COLO668 (cell line): ENCODE measurements at regions not wholly inside any gene's neighbourhood (a gene's known extent, or its start where the extent isn't known, plus 50 kb on each side); places are given as distances from the start of the nearest gene placed in this dataset.
A peak's percentile ranks its signal among the peaks of the same experiment; 100 is the strongest.

Source experiments
- DNase-seq: peaks from one replicate; lab custom pipeline; 2025; ENCODE audit not compliant: unreplicated experiment; lab: John Stamatoyannopoulos, UW

DNA sequence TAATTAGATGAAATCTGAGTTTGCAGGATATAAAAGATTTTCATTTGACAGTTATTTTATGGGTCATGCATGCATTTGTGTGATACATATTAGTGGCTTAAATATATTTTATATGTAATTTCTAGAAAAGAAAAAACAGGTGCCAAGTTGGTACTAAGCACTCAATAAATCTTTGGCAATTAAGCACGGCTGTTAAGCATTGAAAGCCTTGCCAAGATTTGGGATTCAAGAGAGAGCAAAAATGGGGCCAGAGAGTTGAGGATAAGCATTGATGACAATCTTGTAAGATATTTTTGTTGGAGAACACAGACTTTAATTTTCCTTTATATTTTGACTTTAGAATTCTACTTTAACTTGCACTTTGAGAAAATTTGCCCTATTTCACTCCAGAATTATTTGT is 249.8 kb upstream of the MAD2L1 start:
- DNase-seq: no peak

DNA sequence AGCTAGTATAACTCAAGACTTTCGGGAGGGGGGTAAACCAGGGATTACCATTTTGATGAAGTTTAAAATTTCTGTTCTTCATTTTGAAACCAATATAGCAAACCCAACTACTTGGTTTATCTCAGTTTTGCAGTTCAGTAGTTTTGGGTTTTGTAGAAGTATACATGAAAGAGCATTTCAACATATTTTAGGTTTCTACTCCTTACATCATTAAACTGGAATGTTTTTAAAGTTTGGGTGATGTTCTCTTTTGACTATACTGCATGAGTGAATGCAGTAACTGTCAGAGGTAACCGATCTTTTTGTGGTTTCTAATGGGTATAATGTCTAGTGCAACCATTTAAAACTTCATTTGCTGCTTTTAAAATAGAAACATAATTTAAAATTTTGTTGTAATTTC is 248.3 kb upstream of the MAD2L1 start:
- DNase-seq: no peak

DNA sequence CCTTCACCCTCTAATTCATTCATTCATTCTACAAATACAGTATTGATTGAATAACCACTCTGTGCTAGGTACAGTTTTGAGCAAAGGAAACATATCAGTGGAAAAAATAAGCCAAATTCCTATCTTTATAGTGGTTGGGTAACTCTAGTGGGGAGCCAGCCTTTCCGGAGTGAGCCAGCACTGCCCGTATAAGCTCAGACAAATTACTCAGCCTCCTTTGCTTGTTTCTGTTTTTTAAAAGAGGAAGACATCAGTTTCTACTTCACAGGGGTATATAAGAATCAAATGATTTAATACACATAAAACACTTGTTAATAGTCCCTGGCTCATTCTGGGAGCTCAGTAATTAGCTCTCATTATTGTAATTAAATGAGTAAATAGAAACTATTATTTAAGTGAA is 238.2 kb upstream of the MAD2L1 start:
- no peak for DNase-seq

DNA sequence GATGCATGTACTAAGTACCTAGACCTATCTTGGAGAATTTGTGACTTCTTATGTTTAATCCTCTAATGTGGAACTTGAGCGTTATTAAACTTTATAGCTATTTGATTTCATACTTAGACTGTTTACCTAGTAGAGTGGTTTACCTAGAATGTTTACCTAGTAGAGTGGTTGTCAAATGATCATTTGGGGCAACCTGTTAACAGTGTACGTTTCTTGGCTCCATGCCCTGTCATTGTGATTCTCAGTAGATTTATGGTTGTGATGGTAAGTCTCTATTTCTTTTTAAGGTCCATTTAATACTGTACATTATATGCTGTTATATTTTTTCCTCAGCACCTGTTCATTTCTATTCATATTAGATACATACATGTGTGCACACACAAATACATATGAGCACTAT is 233.0 kb upstream of the MAD2L1 start:
- peak; percentile 73 for DNase-seq

DNA sequence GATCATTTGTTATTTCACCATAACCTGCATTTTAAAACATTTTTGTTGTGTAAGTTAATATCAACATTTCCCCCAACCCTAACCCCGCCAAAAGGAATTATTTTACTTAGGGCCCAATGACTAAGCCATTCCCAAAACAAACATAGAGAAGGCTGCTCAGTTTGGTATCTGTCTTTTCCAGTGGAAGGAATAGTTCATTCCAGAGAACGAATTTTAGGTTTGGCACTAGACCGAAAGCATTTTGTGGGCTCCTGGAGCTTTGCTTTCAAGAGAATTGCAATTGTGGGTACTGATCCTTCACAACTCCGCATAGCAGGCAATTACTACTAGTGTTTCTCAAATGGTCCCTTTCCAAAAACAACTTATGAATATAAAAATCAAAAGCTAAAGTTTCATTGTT is 226.7 kb upstream of the MAD2L1 start:
- DNase-seq: no peak

DNA sequence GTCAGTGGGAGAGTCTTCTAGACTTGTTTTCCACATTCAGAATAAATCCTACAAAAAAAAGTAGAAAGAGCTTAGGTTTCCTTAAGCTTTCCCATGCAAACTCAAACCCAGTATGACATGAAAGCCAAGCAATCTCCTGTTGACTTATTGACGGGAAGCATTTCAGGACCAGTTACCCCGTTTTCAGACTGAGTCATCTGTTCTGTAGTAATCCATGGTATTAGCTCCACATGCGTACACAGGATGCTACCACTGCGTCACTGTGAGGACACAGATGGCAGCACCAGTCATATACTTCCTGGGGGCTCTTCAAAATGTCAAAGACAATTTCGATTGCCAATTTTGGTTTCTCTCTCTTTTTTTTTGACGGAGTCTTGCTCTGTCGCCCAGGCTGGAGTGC is 224.9 kb upstream of the MAD2L1 start:
- DNase-seq: no peak

DNA sequence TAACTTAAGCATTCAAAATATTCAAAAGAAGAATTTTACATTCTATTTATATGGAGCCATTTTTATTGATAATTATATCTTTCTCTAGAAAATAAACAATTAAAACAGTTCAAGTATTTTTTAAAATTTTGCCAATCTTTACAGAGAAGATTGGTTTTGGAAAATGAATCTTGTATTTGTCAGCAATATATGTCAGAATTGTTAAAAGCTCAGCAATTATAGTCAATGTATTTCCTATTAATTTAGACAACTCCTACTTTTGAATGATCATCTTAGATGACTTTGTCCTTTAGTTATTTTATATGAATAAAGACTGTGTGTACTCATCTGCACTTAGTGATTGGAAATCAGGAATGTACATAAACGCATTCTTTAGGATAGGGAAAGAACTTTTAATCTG is 223.9 kb upstream of the MAD2L1 start:
- DNase-seq: no peak

DNA sequence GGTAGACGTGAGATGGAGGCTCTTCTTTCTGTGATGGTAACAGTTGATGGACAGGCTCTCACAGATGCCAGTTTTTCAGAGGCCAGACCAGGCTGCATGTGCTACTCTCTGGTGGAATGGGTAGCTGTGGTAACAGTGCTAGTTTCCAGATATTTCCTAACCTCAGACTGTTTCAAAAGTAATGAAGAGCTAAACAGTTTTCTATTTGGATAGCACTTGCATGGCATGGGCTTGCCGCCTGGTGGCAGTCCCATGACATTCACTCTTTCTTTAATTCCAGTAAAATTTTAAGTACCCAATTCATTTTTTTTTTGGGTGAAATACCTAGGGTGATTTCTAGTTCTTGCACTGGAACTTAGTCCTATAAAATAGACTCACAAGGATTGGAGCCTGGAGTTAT is 220.2 kb upstream of the MAD2L1 start:
- DNase-seq: no peak

DNA sequence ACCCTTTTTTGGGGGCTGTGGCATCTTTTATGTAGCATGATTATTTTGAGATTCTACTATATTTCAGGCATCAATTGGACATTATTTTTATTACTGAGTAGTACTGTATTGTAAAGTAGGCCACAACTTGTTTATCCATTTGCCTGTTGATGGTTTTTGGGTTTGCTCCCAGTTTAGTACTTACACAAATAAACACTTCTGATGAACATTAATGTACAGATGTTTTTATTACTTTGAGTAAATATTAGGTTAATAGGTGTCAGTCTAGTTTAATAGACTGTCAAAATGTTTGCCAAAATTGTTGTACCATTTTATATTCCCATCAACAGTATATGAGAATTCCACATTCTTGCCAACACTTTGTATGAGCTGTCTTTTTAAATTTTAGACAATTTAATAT is 214.9 kb upstream of the MAD2L1 start:
- no peak for DNase-seq

DNA sequence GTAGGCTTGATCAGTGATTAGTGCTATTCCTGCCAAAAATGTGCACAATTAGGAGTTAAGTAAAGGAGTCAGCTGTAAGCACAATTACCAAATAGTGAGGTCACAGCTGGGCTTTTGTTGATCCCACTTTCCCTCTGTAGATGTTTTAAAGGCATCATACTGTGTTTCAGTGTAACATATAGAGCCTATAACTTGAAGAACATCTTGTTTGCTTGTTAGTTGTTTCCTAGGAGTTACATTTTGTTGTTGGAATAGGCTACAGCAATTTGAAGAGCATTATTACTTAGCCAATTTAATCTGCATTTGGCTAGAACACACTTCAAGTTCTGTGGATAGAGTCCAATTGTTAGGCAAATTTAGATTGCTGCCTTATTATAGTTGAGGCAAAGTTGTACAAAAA is 210.7 kb upstream of the MAD2L1 start:
- DNase-seq: no peak

DNA sequence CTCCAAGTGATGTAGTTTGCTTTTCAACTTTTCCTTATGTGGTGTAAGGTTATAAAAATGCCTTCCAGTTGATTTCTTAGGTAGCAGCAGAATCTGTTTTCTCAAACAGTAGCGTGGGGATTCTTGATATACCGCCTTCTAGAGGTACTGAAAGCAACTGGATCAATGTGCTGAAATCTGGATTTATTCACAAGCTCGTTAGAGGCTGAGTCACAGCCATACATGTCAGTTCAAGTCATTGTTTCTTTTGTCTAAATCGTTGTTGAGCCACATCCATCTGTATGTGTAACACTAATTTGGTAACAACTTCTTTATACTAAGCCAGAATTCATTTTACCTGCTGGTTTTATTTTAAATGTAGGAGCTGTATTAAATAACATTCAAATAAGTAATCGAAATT is 200.0 kb upstream of the MAD2L1 start:
- DNase-seq: no peak

DNA sequence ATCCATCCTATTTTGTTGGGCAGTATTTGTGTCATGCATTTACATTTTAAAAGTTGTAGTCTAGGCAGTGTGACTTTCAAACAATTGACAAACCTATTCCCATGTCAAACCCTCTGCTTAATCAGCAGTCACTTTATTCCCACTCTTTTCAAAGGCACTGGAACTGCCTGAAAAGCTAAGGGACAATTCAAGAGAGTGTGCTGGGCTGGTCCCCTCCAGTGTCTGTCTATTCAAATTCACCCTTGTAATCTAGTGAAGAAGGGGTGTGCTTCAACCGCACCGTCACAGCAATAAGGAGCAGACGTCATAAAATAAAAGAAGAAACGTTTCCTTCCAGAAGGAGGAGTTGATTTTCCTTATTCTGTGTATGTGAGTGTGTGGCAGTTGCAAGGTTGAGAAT is 197.0 kb upstream of the MAD2L1 start:
- DNase-seq: no peak

DNA sequence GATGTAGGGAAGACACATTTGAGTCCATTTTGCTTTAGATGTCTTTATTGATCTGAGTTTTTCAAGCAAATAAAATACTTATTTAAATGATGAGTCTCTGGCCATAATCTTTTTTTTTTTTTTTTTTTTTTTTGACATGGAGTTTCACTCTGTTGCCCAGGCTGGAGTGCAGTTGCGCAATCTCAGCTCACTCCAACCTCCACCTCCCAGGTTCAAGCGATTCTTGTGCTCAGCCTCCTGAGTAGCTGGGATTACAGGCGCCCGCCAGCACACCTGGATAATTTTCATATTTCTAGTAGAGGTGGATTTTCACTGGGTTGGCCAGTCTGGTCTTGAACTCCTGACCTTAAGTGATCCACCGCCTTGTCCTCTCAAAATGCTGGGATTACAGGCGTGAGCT is 194.5 kb upstream of the MAD2L1 start:
- DNase-seq: no peak

DNA sequence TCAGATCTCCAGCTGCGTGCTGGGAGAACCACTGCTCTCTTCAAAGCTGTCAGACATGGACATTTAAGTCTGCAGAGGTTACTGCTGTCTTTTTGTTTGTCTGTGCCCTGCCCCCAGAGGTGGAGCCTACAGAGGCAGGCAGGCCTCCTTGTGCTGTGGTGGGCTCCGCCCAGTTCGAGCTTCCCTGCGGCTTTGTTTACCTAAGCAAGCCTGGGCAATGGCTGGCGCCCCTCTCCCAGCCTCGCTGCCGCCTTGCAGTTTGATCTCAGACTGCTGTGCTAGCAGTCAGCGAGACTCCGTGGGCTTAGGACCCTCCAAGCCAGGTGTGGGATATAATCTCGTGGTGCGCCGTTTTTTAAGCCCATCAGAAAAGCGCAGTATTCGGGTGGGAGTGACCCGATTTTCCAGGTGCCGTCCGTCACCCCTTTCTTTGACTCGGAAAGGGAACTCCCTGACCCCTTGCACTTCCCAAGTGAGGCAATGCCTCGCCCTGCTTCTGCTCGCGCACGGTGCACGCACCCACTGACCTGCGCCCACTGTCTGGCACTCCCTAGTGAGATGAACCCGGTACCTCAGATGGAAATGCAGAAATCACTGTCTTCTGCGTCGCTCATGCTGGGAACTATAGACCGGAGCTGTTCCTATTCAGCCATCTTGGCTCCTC is 189.6 kb upstream of the MAD2L1 start:
- DNase-seq: peak; percentile 18

DNA sequence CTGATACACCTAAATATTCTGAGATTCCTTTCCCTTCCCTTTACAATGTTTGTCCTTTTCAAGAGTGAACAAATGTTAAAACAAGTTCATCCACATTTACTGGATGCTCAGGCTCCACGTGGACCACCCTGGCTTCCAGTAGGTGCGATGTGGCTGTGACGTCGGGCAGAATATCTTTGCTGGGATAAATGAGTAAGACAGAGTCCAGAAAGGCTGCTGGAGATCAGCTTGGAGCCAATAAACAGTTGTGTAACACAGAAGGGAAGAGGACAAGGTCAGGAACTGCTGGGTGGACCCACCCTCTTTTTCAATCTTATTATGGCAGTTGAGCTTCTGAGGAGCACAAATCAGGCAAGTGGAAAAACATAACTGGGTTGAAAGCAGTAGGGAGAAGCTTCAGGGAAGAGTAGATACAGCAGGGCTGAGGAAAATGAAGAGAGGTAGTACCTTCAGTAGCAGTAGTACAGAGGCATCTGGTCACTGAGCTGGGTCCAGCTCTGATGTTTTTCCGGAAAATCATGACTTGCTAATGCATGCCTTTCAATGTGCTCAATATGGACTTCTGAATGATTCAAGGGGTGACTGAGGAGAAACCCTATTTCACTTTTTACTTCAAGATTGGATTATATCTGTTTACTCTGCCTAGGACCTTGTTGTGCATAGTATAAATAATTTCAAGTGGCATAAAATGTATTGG is 171.8 kb upstream of the MAD2L1 start:
- DNase-seq: no peak

DNA sequence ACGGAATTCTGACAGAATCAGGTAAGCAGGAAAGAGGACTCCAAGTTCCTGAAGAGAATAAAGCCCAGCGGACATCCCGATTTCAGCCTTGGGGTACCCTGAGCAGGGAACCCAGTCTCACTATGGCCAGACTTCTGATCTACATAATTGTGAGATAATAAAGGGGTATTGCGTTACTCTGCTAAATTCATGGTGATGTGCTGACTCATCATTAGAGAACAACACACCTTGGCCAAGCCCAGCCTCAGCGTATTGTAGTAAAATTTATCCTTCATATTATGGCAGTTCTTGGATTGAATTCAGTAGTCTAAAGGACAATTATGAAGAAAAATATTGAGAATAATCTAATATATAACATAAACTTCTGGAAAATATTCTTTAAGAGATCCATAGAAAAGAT is 170.2 kb upstream of the MAD2L1 start:
- DNase-seq: no peak

DNA sequence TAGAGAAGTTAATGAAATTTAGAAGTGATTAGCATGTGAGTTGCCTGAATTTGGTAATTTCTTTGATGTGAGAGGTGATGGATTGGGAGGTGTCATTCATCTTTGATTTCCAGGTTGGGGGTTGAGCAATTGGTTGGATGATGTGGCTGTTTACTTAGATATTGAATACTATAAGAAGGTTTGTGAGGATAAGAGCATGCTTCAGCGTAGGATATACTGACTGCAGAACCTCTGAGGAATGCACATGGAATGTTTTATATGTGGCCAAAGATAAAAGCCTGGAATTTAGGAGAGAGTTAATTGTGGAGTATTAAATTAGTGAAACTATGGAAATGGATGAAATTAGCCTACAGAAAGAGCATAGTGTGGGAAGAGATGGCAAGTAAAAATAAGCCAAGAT is 165.4 kb upstream of the MAD2L1 start:
- no peak for DNase-seq

DNA sequence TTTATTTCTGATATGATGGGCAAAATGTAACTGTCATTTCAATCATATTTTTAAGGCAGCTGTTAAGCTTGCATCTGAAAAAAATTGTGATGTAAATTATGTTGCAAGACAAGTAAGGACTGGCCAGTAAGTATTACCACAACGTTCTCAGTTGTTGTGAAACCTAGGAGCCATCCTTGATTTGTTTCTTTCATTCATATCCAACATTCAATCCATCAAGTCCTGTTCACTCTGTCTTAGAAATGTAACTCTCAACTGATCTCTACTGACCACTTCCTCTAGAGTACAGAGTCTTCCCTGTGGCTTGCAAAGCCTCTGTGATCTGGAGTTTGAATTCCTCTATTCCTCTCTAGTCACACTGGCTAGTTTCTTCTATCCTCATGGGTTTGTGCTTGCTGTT is 161.4 kb upstream of the MAD2L1 start:
- no peak for DNase-seq

DNA sequence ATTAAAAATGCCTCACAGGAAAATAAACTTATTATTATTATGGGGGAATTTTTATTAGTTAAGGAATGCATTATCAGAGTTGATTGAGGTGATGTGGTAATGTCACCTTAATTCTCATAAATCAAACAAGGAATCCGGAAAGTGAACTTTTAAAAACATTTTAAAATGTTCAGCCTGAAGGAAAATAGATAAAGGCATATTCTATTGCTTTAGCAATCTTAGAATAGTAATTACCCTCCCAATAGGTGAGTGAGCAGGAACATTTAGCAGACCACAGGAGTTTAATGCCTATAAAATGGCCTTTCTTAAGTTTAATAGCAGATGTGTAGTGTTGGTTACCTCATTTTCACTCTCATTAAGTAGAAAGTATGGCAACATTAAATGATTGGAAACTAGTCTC is 160.9 kb upstream of the MAD2L1 start:
- DNase-seq: no peak

DNA sequence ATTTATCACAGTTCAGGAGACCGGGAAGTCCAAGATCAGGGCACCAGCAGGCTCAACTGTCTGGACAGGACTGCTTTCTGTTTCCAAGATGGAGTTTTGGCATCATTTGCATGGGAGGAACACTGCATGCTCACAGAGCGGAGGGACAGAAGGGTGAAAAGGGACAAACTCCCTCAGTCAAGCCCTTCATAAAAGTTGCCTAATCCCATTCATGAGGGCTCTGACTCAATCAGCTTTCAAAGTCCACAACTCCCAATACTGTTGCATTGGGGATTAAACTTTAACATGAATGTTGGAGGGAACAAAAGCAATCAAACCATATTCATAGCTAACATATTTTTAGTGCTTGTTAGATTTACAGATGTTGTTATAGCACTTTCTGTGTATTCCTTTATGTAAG is 158.9 kb upstream of the MAD2L1 start:
- DNase-seq: no peak

DNA sequence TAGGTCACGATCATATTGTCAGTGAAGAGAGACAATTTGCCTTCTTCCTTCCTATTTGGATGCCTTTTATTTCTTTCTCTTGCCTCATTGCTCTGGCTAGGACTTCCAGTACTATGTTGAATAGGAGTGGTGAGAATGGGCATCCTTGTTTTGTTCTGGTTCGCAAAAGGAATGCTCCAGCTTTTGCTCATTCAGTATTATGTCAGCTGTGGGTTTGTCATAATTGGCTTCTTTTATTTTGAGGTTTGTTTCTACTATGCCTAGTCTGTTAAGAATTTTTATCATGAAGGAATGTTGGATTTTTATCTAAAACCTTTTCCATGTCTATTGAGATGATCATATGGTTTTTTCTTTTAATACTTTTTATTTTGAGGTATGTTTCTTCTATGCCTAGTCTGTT is 152.3 kb upstream of the MAD2L1 start:
- DNase-seq: no peak

DNA sequence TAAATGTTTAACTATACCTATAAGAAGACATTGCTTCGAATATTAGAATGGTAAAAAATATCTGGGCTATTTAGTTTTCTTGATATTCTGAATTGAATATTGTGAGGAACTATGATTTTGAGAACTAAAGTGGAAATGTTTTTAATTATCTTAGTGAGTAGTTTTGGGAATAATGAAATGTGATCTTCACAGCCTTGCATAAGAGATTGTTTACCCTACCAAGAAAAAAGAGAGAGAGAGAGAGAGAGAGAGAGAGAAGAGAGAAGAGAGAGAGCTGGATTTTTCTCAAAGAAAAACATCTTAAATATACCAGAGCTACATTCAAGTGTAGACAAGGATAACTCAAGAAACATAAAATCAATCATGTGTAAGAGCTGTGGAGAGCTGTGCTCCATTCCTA is 148.7 kb upstream of the MAD2L1 start:
- no peak for DNase-seq

DNA sequence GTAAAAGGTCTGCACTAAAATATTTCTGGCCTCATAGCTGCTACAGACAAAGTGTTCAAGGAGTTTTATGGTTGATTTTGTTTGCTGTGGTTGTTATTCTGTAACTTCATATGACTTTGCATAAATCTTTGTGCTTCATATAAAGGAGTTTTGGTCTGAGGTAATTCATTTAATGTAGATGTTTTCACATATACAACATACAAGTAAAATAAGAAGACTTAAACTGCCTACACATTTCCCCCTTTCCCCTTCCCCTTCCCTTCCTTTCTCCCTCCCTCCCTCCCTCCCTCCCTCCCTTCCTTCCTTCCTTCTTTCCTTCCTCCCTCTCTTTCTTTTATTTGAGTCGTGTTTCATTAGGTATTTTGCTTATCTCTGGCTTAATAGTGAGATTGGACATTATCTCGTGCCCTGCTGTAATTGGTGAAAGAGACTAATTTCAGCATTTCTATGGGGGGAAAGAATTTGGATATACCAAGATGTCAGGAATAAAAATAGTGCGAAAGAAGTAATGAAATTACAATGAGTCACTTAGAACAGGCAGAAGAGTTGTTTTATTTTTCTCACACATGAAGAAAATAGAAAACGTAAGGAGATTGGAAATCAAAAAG is 144.9 kb upstream of the MAD2L1 start:
- DNase-seq: no peak
